HepG2 (cell line): ENCODE measurements at regions not wholly inside any gene's neighbourhood (a gene's known extent, or its start where the extent isn't known, plus 50 kb on each side); places are given as distances from the start of the nearest gene placed in this dataset.

Source experiments
- AKNA ChIP-seq: sonication (generic); formaldehyde crosslinking; IDR thresholded peaks from 2 replicates; pipeline ENCODE4 v1.4.0; 2020; ENCODE audit warnings: missing genetic modification reagents, borderline replicate concordance
- ARNT2 ChIP-seq: sonication (generic); formaldehyde crosslinking; IDR thresholded peaks from 2 replicates; pipeline ENCODE4 v1.8.0; 2022; ENCODE audit warnings: mild to moderate bottlenecking, low read depth, missing genetic modification reagents, moderate library complexity
- CENPT ChIP-seq: sonication (generic); formaldehyde crosslinking; IDR thresholded peaks from 2 replicates; pipeline ENCODE4 v1.8.0; 2022; ENCODE audit warnings: low read depth, mild to moderate bottlenecking, moderate library complexity, missing genetic modification reagents
- ELF4 ChIP-seq: sonication (generic); formaldehyde crosslinking; IDR thresholded peaks from 2 replicates; pipeline ENCODE4 v1.5.0; 2020; ENCODE audit warnings: missing genetic modification reagents, mild to moderate bottlenecking, moderate library complexity, borderline replicate concordance
- ESRRA ChIP-seq: sonication (generic); formaldehyde crosslinking; IDR thresholded peaks from 2 replicates; pipeline ENCODE4 v1.5.1; 2020; ENCODE audit warnings: mild to moderate bottlenecking, low read depth, missing genetic modification reagents
- HOXD1 ChIP-seq: sonication (generic); formaldehyde crosslinking; IDR thresholded peaks from 2 replicates; pipeline ENCODE4 v1.5.0; 2020; ENCODE audit warnings: missing genetic modification reagents
- KAT2B ChIP-seq: fragments of 150-350 bp; IDR thresholded peaks from 2 replicates; pipeline ENCODE4 v1.6.1; 2014; ENCODE audit warnings: low read depth, low read length, borderline replicate concordance
- KMT2B ChIP-seq: IDR thresholded peaks from 2 replicates; pipeline ENCODE4 v1.6.1; 2016; ENCODE audit warnings: missing genetic modification reagents, missing compliant biosample characterization
- NFKBIZ ChIP-seq: IDR thresholded peaks from 2 replicates; pipeline ENCODE4 v1.6.1; 2018; ENCODE audit warnings: missing genetic modification reagents, missing compliant biosample characterization
- NRL ChIP-seq: sonication (generic); formaldehyde crosslinking; IDR thresholded peaks from 2 replicates; pipeline ENCODE4 v1.5.0; 2020; ENCODE audit warnings: missing genetic modification reagents, mild to moderate bottlenecking, moderate library complexity, borderline replicate concordance
- PHB2 ChIP-seq: fragments of 450-650 bp; IDR thresholded peaks from 2 replicates; pipeline ENCODE4 v1.6.1; 2018; ENCODE audit not compliant: partially characterized antibody
- SOX6 ChIP-seq, 2 experiments: fragments of 450-650 bp in 1 of 2; sonication (generic) in 1 of 2; formaldehyde crosslinking in 1 of 2; IDR thresholded peaks; 2 replicates each; pipeline versions ENCODE4 v1.4.0 to v1.6.1; 2017 to 2020; ENCODE audit warnings: antibody characterized with exemption in 1 of 2, mild to moderate bottlenecking in 1 of 2, missing genetic modification reagents in 1 of 2
- SPEN ChIP-seq: sonication (generic); formaldehyde crosslinking; IDR thresholded peaks from 2 replicates; pipeline ENCODE4 v1.5.1; 2020; ENCODE audit warnings: low read depth, mild to moderate bottlenecking, missing genetic modification reagents
- TAF15 ChIP-seq: fragments of 200-400 bp; formaldehyde crosslinking; IDR thresholded peaks from one replicate; pipeline ENCODE4 v1.6.1; 2018; ENCODE audit warnings: mild to moderate bottlenecking, low read depth, low read length; ENCODE audit not compliant: poor library complexity, severe bottlenecking
- TARDBP ChIP-seq: sonication (generic); formaldehyde crosslinking; IDR thresholded peaks from 2 replicates; pipeline ENCODE4 v1.8.0; 2022; ENCODE audit warnings: mild to moderate bottlenecking, missing genetic modification reagents
- ZBTB44 ChIP-seq: sonication (generic); formaldehyde crosslinking; IDR thresholded peaks from 2 replicates; pipeline ENCODE4 v1.4.0; 2020; ENCODE audit warnings: missing genetic modification reagents
- ZEB1 ChIP-seq: IDR thresholded peaks from 2 replicates; pipeline ENCODE4 v1.6.1; 2012; ENCODE audit warnings: mild to moderate bottlenecking, low read depth, inconsistent platforms; ENCODE audit not compliant: insufficient replicate concordance
- ZNF224 ChIP-seq: sonication (generic); formaldehyde crosslinking; IDR thresholded peaks from 2 replicates; pipeline ENCODE4 v1.5.0; 2020; ENCODE audit warnings: mild to moderate bottlenecking, missing genetic modification reagents
- ZNF44 ChIP-seq: sonication (generic); formaldehyde crosslinking; IDR thresholded peaks from 2 replicates; pipeline ENCODE4 v1.5.1; 2020; ENCODE audit warnings: mild to moderate bottlenecking, missing genetic modification reagents
- ZNF546 ChIP-seq: sonication (generic); formaldehyde crosslinking; conservative IDR thresholded peaks from 2 replicates; pipeline ENCODE4 v1.8.1; 2023; ENCODE audit warnings: mild to moderate bottlenecking, missing genetic modification reagents
- ZNF572 ChIP-seq: sonication (generic); formaldehyde crosslinking; IDR thresholded peaks from 2 replicates; pipeline ENCODE4 v1.5.1; 2020; ENCODE audit warnings: mild to moderate bottlenecking, missing genetic modification reagents
- ZNF709 ChIP-seq: sonication (generic); formaldehyde crosslinking; IDR thresholded peaks from 2 replicates; pipeline ENCODE4 v1.5.0; 2020; ENCODE audit warnings: mild to moderate bottlenecking, missing genetic modification reagents
- TF ChIP-seq, protein P1 (sequence below): sonication (generic); formaldehyde crosslinking; IDR thresholded peaks from 2 replicates; pipeline ENCODE4 v1.4.0; 2020; ENCODE audit warnings: missing genetic modification reagents, borderline replicate concordance

- TF ChIP-seq AKNA (CRISPR knock-in tag) = no peak
- no peak for TF ChIP-seq CENPT (CRISPR knock-in tag)
- no peak for TF ChIP-seq KAT2B
- TF ChIP-seq ZNF709 = no peak
- no peak for TF ChIP-seq ZNF546
- TF ChIP-seq ELF4 (CRISPR knock-in tag) = no peak
- no peak for TF ChIP-seq ZNF44 (CRISPR knock-in tag)
- TF ChIP-seq NFKBIZ (CRISPR knock-in tag) = no peak; the same call in 1 of the 2 replicates
- TF ChIP-seq ZNF572 = peak; percentile 68; the same call in 1 of the 2 replicates
- TF ChIP-seq SOX6 (IDR thresholded peaks at IDR 0.05) = no peak
- TF ChIP-seq SOX6 (CRISPR knock-in tag; IDR thresholded peaks at IDR 0.05) = no peak
- TF ChIP-seq ARNT2 (CRISPR knock-in tag) = peak; percentile 57; the same call in 1 of the 2 replicates
- TF ChIP-seq HOXD1 (CRISPR knock-in tag) = no peak
- no peak for TF ChIP-seq ZBTB44 (CRISPR knock-in tag)
- no peak for TF ChIP-seq ESRRA (CRISPR knock-in tag)
- no peak for TF ChIP-seq ZNF224 (CRISPR knock-in tag)
- no peak for TF ChIP-seq TAF15
- TF ChIP-seq, protein P1, sequence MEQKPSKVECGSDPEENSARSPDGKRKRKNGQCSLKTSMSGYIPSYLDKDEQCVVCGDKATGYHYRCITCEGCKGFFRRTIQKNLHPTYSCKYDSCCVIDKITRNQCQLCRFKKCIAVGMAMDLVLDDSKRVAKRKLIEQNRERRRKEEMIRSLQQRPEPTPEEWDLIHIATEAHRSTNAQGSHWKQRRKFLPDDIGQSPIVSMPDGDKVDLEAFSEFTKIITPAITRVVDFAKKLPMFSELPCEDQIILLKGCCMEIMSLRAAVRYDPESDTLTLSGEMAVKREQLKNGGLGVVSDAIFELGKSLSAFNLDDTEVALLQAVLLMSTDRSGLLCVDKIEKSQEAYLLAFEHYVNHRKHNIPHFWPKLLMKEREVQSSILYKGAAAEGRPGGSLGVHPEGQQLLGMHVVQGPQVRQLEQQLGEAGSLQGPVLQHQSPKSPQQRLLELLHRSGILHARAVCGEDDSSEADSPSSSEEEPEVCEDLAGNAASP (CRISPR knock-in tag) = peak; percentile 76; the same call in 1 of the 2 replicates
- TF ChIP-seq NRL (CRISPR knock-in tag) = no peak
- TF ChIP-seq KMT2B (CRISPR knock-in tag) = 0 out of 2 replicates have a peak, but pooled peaks have one; percentile 20
- TF ChIP-seq TARDBP (CRISPR knock-in tag) = peak; percentile 44; the same call in 1 of the 2 replicates
- peak; percentile 93 for TF ChIP-seq ZEB1
- TF ChIP-seq SPEN (CRISPR knock-in tag) = no peak
- no peak for TF ChIP-seq PHB2
Observed at GRCh38 chr6:151675746-151676459, 131.6 kb upstream of the ESR1 start (continued).
